Cardiac fibroblast (primary cell): ENCODE measurements at regions not wholly inside any gene's neighbourhood (a gene's known extent, or its start where the extent isn't known, plus 50 kb on each side); places are given as distances from the start of the nearest gene placed in this dataset.
"Not testable (repeated sequence)": the region's sequence is repeated elsewhere in the genome, so short reads cannot be mapped to it uniquely, and the experiment has no call there.

Source experiments
- DNase-seq, 2 donors: peaks; one replicate each; pipeline versions ENCODE4 v3.0.0 to v3.0.0-alpha.2; 2010; ENCODE audit warnings: low read depth in 2 of 2
- H3K4me3 ChIP-seq, 2 donors: replicated peaks in 1 of 2; 1 replicate in 1 of 2; 2 replicates in 1 of 2; pipeline ENCODE4 v1.5.1; 2011; ENCODE audit warnings: low read depth in 2 of 2, low read length in 2 of 2, mild to moderate bottlenecking in 2 of 2, moderate library complexity in 1 of 2
- TF ChIP-seq, protein P1 (sequence below): IDR thresholded peaks from one replicate; pipeline ENCODE4 v1.5.1; 2011; ENCODE audit warnings: low read depth, mild to moderate bottlenecking, low read length, inconsistent platforms

DNA sequence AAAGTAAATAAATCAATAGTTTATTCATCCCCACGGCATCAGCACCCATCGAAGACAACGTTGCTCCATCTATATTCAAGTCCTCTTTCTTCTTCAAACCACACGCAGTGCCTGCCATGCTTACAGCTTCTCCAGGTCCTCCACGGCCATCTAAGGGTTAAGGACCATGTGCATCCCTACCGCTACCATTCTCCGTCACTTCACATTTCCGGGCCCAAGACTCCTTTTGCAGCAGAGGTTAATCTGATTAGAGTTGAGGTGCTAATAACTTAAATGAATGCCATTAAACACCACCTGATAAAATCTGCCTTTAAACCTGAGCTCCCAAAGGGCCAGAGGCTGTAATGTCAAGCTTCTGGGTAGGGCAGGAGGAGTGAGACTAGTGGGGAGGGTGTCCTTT, 79.7 kb upstream of the CCND2 start:
- TF ChIP-seq, protein P1, sequence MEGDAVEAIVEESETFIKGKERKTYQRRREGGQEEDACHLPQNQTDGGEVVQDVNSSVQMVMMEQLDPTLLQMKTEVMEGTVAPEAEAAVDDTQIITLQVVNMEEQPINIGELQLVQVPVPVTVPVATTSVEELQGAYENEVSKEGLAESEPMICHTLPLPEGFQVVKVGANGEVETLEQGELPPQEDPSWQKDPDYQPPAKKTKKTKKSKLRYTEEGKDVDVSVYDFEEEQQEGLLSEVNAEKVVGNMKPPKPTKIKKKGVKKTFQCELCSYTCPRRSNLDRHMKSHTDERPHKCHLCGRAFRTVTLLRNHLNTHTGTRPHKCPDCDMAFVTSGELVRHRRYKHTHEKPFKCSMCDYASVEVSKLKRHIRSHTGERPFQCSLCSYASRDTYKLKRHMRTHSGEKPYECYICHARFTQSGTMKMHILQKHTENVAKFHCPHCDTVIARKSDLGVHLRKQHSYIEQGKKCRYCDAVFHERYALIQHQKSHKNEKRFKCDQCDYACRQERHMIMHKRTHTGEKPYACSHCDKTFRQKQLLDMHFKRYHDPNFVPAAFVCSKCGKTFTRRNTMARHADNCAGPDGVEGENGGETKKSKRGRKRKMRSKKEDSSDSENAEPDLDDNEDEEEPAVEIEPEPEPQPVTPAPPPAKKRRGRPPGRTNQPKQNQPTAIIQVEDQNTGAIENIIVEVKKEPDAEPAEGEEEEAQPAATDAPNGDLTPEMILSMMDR: no peak
- no peak for DNase-seq
- H3K4me3 ChIP-seq: no peak overlapping the region

DNA sequence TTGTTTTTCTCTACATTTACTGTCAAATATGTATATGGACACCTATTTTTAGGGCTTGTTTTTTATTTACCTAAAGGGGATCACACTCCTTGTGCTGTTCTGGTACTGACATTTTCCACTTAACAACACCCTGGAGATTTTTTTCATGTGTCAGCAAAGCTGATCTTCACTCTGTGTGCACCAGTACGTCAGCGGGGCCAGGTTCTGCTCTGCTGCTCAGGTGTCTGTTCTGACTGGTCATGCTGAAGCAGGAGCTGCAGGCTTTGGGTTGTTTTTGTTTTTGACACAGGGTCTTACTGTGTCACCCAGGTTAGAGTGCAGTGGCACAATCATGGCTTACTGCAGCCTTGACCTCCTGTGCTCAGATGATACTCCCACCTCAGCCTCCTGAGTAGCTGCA, 81.9 kb upstream of the CCND2 start:
- no peak overlapping the region for H3K4me3 ChIP-seq
- no peak for DNase-seq
- TF ChIP-seq, protein P1: no peak

DNA sequence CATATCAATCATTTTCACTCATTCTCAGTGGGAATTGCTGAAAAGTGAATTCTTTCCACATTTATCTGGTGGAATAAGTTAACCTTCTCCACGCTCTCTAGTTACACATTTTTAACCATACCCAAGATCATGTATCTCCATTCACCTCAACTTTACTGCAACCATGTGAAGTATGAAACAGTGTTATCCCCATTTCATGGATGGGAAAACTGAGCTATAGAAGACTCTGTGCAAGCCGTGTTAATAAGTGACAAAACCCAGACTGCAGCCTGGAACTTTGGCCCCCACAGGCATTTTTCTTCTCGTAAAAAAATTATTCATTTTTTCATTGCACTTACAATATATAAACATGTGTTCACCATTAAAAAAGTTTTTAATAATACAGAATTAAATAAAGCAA, 82.4 kb upstream of the CCND2 start:
- TF ChIP-seq, protein P1: no peak

DNA sequence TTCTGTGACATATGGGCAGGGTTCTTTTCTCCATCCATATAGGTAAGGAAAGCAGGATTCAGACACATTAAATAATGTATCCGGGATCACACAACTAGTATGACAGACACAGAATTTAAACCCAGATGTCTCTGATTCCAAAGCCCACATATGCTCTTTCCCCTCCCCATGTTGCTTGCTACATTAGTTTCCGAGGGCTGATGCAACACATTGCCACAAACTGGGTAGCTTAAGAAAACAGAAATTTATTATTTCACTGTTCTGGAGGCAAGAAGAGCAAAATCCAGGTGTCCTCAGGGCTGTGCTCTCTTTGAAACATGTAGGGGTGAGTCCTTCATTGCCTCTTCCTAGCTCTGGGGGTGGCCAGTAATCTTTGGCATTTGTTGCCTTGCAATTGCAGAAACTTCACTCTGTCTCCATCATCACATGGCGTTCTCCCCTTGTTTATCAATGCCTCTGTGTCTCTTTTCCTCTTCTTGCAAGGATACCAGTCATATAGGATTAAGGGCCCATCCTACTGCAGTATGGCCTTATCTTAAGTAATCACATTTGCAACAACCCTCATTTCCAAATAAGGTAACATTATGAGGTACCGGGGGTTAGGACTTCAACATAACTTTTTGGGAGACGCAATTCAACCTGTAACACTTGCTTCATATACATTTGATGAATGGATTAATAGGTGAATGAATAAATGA, 83.0 kb upstream of the CCND2 start:
- H3K4me3 ChIP-seq: no peak overlapping the region
- no peak for DNase-seq
- TF ChIP-seq, protein P1: no peak

More for the DNA sequence above, 82.4 kb upstream of the CCND2 start:
- no peak for DNase-seq
- no peak overlapping the region for H3K4me3 ChIP-seq

DNA sequence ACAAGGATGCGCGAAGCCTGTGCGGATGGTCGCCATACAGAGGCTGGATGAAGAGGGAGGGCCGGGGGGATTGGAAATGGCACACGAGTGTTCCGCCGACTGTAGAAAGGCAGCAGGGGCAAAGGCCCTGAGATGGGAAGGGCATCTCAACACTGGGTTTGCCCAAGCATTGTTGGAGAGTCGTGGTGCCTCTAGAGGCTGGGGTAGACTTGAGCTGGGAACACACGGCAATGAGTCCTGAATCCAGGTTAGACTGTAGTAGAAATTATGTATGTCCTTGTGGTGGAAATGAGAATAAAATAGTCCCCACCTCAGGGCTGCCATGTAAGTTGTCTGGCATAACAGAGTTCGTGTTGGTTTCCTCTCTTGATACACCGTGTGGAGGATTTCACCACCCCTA, 83.8 kb upstream of the CCND2 start:
- TF ChIP-seq, protein P1: no peak
- H3K4me3 ChIP-seq: no peak overlapping the region
- DNase-seq: no peak

DNA sequence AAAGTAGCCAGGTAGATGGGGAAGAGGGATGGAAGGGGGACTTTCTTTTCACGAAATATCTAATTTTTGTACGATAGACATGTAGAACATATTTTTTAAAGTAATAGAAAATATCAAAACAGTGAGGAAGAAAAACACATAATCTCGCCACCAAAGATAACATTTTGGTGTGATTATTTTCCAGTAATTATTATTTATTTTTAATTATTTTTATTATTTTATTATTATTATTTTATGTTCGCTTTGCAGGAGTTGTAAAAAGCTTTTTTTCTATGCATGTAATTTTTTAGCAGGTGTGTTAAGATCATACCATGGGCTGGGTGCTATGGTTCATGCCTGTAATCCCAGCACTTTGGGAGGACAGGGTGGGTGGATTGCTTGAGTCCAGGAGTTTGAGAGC, 85.6 kb upstream of the CCND2 start:
- no peak for DNase-seq
- no peak overlapping the region for H3K4me3 ChIP-seq
- TF ChIP-seq, protein P1: no peak

DNA sequence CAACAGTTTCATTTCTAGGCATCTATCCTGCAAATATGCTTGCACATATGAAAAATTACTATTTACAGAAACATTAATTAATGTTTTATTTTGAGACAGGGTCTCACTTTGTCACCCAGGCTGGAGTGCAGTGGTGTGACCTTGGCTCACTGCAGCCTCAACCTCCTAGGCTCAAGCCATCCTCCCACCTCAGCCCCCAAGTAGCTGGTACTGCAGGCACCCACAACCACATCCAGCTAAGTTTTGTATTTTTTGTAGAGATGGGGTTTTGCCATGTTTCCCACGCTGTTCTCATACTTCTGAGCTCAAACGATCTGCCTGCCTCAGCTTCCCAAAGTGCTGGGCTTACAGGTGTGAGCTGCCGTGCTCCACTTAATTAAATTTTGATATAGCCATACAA, 86.2 kb upstream of the CCND2 start:
- H3K4me3 ChIP-seq, DNase-seq: not testable (repeated sequence)
